ENCODE measurements at regions not wholly inside any gene's neighbourhood (a gene's known extent, or its start where the extent isn't known, plus 50 kb on each side); places are given as distances from the start of the nearest gene placed in this dataset.

GRCh38 chr12:25717552-25717951, 164.5 kb upstream of the LMNTD1 start:
- Histone ChIP-seq H3K36me3 (no peaks in the 10 kb centered on the region), H3K27ac (replicated peaks in 1 of 4) (no peak overlapping the region), H3K9me3 (no peaks in the 10 kb centered on the region), H3K4me1 (no peaks in the 10 kb centered on the region), H3K4me3 (no peak overlapping the region), H3K27me3 (no peaks in the 10 kb centered on the region)
- no peak for DNase-seq (ENCODE audit: extremely low spot score)
- intact Hi-C loops (cut with DNase I), result no loop called here
- TF ChIP-seq POLR2A (IDR thresholded peaks at IDR 0.05; ENCODE audit: low read depth) (no peak), POLR2AphosphoS5 (IDR thresholded peaks at IDR 0.05) (no peak), EP300 (IDR thresholded peaks at IDR 0.05) (no peak), CTCF (IDR thresholded peaks at IDR 0.05) (no peak)
- whole genome bisulfite sequencing, result 75% methylated on average over 4 of the region's 4 CpGs

- intact Hi-C loops (cut with DNase I), result no loop called here
- Histone ChIP-seq H3K4me1 (peaks cover 0 to 3% (median under 1%) of the 10 kb centered on the region in 4 donors), H3K4me3 (no peak overlapping the region), H3K27me3 (no peaks in the 10 kb centered on the region), H3K27ac (replicated peaks in 1 of 4) (no peak overlapping the region), H3K9me3 (no peaks in the 10 kb centered on the region), H3K36me3 (no peaks in the 10 kb centered on the region)
- TF ChIP-seq POLR2AphosphoS5 (IDR thresholded peaks at IDR 0.05), result no peak
- TF ChIP-seq POLR2A (IDR thresholded peaks at IDR 0.05; ENCODE audit: low read depth), result no peak
- TF ChIP-seq CTCF (IDR thresholded peaks at IDR 0.05), result no peak
- TF ChIP-seq EP300 (IDR thresholded peaks at IDR 0.05), result no peak
- 63% methylated on average over 2 of the region's 2 CpGs for WGBS
- no peak for DNase-seq (ENCODE audit: extremely low spot score)
These were observed 165.1 kb upstream of the LMNTD1 start for GRCh38 chr12:25718081-25718731.

DNA sequence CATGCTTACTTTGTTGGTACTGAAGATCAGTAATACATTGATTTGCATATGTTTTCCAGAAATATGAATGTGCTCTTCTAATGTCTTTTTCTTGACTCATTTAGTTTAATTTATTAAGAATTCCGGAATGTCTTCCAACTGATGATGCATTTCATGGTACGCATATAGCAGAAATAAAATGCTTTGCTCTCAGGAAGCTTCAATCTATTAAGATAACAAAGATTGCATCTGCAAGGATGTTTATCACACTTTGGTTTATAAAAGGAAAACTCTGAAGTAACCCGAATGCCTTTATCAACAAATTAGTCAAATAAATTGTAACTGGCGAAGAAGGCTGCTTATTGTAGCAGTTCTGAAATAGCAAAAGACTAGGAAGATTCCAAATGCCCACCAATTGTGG, 166.4 kb upstream of the LMNTD1 start:
- Histone ChIP-seq H3K27me3 (no peaks in the 10 kb centered on the region), H3K36me3 (no peaks in the 10 kb centered on the region), H3K4me3 (no peak overlapping the region), H3K9me3 (no peaks in the 10 kb centered on the region), H3K4me1 (peaks cover 0 to 14% (median 11%) of the 10 kb centered on the region in 4 donors), H3K27ac (replicated peaks in 1 of 4) (no peak overlapping the region)
- intact Hi-C loops (cut with DNase I), result no loop called here
- DNase-seq (ENCODE audit: extremely low spot score), result no peak
- TF ChIP-seq POLR2AphosphoS5 (IDR thresholded peaks at IDR 0.05) (no peak), POLR2A (IDR thresholded peaks at IDR 0.05; ENCODE audit: low read depth) (no peak), EP300 (IDR thresholded peaks at IDR 0.05) (no peak), CTCF (IDR thresholded peaks at IDR 0.05) (no peak)
- WGBS, result 79% methylated on average over 4 of the region's 4 CpGs

DNA sequence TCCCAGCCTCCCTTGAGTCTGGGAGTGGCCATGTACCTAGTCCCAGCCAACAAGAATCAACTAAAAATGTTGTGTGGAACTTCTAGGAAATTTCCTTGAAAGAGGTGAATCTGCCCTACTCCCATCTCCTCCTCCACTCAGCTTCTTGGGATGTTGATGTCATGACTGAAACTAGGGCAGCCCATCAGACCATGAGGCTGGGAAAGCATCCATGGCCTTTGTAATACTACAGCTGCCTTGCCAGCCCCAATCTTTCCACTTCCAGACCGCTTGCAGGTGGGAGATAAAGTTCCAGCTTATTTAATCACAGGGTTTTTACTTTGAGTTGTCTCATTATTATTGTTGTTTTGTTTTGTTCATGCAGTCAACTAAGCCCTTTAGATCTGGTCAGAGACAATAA, 170.3 kb upstream of the LMNTD1 start:
- WGBS, result 57% methylated on average over 1 of the region's 1 CpG
- no peak for DNase-seq (ENCODE audit: extremely low spot score)
- peak overlapping the region in 2 of 4 donors; percentile 7 to 22 for H3K27ac ChIP-seq (replicated peaks in 1 of 4)

DNA sequence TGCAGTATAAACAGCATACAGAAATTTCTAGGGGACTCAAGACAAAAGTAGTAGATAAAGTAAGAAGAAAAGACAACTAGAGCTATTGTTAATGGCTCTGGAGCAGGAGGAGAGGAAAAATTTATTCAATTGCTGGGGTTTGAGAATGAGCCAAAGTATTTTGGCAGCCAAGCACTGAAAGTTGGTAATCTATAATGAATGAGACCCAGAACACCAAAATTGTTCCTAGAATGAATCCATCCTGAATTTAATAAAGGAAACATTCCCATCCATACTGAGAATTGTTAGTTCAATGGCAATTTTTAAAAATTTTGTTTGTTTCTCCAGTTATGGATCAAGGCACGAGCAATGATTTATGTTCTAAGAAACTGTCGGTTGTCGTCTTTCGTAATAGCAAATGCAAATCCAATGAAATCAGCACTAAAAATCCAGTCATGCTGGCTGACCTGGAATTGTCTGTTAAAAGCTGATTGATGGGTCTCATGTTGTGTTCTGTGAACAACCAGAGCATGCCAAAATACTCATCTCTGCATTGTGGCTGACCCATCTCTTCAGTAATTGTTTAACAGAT, 170.9 kb upstream of the LMNTD1 start:
- no peaks in the 10 kb centered on the region for H3K36me3 ChIP-seq
- H3K9me3 ChIP-seq, result no peaks in the 10 kb centered on the region
- 41% methylated on average over 4 of the region's 4 CpGs for WGBS
- no peaks in the 10 kb centered on the region for H3K27me3 ChIP-seq
- TF ChIP-seq EP300 (IDR thresholded peaks at IDR 0.05) (no peak), CTCF (IDR thresholded peaks at IDR 0.05) (no peak), POLR2A (IDR thresholded peaks at IDR 0.05; ENCODE audit: low read depth) (no peak), POLR2AphosphoS5 (IDR thresholded peaks at IDR 0.05) (no peak)
- peaks cover 0 to 30% (median 20%) of the 10 kb centered on the region in 4 donors for H3K4me1 ChIP-seq
- H3K27ac ChIP-seq (replicated peaks in 1 of 4), result peak overlapping the region in 2 of 4 donors; percentile 7 to 22
- no peak for DNase-seq (ENCODE audit: extremely low spot score)
- intact Hi-C loops (cut with DNase I), result no loop called here
- no peak overlapping the region for H3K4me3 ChIP-seq

More for the DNA sequence above, 170.3 kb upstream of the LMNTD1 start:
- Histone ChIP-seq H3K4me3 (no peak overlapping the region), H3K27me3 (no peaks in the 10 kb centered on the region), H3K9me3 (no peaks in the 10 kb centered on the region), H3K36me3 (no peaks in the 10 kb centered on the region), H3K4me1 (peaks cover 0 to 29% (median 20%) of the 10 kb centered on the region in 4 donors)
- intact Hi-C loops (cut with DNase I), result no loop called here
- TF ChIP-seq POLR2A (IDR thresholded peaks at IDR 0.05; ENCODE audit: low read depth) (no peak), POLR2AphosphoS5 (IDR thresholded peaks at IDR 0.05) (peak in 1 of 2 donors; percentile 28)

Measured in esophagus muscularis mucosa (tissue), 4 donors.